ENCODE measurements at regions not wholly inside any gene's neighbourhood (a gene's known extent, or its start where the extent isn't known, plus 50 kb on each side); places are given as distances from the start of the nearest gene placed in this dataset.

DNA sequence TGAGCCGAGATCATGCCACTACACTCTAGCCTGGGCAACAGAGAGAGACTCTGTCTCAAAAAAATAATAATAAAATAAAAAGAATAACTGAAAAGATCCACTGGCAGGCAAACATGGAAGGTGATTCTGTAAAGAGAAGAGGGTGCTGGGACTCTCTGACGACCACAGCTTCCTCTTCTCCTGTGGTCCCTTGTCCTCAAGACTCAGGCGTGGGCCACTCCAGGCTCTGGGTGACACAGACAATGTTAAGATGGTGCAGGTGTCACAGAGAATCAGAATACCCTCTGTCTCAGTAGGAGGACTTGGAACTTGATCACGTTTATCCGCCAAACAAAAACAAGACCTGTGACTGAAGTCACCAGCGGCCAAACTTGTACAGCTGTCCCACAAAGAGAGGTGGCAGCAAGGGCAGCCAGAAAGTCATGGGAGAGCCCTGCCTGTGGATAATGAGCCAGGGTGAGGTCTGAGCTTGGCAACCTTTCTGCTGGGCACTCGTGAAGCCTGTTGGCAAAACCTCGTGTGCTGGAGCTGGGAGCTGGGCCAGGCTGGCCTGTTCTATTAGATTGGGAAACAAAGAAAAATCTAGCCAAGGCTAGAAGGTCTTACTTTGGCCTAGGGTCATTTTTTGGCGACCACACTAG lies 76.4 kb upstream of the ITGA6 start:
- DNase-seq (ENCODE audit: extremely low read depth, low read depth, low spot score): no peak

DNA sequence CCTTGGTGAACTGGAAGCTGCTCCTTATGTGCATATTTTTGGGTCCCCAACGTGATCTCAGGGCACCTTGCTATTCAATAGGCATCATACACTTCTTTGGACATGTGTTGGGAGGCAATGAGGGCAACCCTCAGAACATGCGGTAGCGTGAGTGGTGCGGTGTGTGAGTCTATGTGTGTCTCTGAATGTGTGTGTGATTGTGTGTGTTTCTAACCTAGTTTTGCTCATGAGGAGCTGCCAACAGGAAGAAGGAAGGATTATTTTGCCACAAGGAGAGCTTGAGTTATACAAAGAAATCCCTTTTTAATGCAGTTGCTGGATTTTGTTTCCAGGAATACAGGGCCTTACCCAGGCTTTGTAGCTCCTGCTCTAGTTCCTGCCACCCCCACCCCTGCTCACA lies 75.8 kb upstream of the ITGA6 start:
- no peak for DNase-seq (ENCODE audit: extremely low read depth, low read depth, low spot score)

DNA sequence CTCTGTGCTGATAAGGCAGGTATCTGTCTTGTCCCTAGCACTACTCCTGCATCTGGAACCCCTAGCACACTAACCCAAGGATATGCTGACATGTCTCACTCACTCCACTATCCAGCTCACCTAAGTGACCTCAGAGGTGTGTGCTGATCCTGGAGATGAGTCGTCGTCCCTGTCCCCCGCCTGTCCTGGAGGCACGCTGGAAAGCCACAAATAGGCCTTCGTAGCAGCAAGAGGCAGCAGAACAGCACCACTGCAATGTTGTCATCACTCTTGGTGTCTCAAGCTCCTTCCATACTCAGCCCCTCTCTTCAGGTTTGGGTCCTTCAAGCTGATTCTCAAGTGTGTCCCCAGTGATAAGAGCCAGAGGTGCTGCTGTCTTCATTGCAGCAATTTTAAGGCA lies 73.0 kb upstream of the ITGA6 start:
- DNase-seq (ENCODE audit: extremely low read depth, low read depth, low spot score): no peak

DNA sequence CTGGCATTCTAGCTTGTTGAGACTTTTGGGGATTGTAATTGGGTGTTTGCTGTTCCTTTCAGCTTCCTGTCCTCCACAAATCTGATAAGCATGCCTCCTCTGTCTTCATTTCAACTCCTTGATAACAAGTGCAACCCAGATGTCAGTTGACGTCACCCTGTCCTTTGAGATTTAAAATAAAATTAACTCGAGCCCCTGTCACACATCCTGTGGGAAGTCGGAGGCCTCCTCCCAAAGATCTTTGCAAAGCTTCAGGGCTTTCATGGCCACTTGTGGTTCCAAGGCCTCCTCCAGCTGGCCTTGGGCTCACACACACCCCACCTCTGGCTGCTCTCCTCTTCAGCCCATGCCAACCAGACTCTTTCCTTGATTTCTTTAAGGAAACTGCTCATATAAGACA lies 69.9 kb upstream of the ITGA6 start:
- no peak for DNase-seq (ENCODE audit: extremely low read depth, low read depth, low spot score)

DNA sequence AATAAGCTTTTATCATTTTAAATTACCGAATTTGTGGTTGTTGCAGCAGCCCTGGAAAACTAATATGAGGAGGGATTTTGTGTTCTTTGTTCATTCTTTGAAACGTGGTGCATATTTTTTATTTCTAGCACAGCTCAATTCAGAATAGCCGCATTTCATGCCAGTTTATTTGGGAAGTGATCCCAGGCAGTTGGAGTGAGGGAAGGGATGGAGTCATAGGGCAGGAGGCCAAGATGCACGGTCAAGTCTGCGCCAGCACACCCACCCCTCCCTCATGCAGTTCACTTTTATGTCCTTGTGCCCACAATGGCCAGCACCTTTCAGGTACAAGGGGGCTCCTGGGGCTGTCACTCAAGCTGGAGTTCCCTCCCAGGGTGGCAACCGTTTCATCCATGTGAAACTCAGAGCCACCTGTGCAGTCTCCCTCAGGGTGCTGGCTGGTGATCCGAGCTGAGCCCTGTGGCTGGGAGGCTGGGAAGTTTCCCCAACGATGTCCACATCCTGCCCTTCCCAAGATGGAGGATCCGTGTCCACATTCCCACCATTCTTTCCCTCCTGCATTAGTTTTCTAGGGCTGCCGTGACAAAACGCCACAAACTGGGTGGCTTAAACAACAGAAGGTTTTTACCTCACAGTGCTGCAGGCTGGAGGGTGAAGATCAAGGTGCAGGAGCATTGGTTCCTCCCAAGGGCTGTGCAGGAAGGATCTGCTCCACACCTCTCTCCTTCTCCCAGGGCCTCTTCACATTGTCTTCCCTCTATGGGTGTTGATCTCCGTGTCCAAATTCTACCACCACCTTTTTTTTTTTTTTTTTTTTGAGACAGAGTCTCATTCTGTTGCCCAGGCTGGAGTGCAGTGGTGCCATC lies 68.5 kb upstream of the ITGA6 start:
- DNase-seq (ENCODE audit: extremely low read depth, low read depth, low spot score): no peak

DNA sequence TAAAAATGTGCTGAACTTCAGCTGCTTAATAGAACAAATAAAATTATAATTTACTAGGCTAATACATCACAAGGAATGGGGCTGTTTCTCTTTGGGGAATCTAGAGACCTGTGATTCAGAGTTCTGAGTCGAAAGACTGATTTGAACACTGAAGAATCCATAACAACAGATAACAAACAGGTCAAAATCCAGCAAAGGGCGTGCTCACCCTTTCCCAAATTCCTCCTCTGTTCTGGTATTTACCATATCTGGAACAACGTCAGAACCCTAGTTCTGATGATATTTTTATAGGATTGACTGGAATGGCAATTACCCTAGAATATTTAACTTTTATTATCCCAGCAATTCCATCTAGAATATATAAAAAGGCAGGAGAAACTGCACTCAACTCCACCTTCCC lies 66.0 kb upstream of the ITGA6 start:
- DNase-seq (ENCODE audit: extremely low read depth, low read depth, low spot score): no peak

DNA sequence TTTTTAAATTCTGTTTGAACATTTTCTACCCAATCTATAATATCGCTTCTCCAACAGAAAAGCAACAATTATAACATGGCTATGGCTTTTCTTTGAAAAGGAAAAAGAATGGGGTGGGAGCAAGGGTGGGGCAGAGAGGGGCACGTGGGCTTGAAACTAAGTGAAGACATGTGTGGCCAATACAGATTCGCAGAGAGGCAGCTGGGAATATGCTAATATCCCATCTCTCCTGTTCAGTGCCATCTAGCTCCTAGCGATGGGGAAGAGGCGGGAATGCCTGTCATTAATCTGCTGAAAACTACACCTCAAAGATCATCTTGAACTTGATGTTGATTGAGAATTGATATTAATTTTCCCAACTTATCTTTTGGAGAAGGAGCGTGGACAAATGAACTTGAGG lies 65.5 kb upstream of the ITGA6 start:
- no peak for DNase-seq (ENCODE audit: extremely low read depth, low read depth, low spot score)

DNA sequence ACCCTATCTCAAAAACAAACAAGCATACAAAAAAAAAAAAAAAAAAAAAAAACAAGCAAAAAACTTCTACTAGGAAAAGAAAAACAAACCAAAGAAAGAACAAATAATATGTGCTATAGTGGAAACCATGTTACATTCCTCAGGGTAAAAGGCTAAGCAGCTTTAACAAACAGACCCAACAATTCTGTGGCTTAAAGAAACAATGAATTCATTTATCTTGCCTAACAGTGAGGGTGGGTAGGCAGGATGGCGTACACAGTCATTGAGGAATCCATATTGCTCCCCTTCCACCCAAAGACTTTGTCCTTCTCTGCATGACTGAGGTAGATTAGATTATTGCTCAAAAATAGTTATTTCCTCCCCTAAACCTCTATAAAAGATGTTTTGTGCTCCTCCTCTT lies 63.1 kb upstream of the ITGA6 start:
- no peak for DNase-seq (ENCODE audit: extremely low read depth, low read depth, low spot score)

DNA sequence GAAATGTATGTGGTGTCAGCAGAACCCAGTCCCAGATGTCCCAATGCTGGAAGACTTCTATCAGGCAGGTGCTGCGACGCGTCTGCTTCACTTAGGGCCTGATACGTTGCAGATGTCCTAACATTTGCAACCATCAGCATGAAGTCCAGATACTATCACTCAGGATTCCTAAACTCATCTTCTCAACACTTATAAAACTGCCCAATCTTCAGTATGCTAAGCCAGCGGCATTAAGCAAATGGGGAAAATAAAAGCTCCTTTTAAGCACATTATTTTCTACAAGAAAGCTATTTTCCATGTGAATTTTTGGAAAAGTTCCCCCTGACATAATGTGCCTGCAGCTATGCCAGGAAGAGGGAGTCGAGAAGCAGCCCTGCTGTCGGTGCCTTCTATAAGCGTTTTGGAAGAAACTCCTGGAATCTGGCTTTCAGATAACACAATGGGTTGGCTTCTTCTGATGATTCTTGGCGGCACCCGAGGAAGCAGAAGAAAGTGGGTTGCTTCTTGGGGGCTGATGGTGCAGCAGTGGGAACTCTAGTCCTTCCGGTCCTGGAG lies 60.7 kb upstream of the ITGA6 start:
- no peak for DNase-seq (ENCODE audit: extremely low read depth, low read depth, low spot score)

DNA sequence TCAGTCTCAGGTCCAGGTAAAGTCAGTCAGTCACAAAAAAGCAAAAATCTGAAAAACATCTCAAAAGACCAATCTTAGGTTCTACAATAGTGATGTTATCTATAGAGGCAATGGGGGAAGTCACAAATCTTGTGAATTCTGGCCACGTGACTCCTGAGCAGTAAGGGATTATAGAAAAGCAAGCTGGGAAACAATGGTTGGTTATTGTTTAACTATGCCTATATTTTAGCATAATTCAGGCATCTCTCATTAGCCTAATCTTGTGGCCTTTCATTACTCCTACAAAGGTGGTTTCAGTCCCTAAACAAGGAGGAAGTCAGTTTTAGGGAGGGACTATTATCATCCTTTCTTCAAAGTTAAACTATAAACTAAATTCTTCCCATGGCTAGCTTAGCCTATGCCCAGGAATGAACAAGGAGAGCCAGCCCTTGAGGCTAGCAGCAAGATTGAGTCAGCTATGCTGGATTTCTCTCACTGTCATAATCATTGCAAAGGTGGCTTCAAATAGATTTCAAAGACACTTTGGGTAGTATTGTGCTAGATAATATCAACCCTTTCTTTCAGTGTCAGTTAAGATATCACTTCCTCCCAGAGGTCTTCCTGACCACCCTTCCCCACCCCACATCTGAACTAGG lies 56.4 kb upstream of the ITGA6 start:
- no peak for DNase-seq (ENCODE audit: extremely low read depth, low read depth, low spot score)

DNA sequence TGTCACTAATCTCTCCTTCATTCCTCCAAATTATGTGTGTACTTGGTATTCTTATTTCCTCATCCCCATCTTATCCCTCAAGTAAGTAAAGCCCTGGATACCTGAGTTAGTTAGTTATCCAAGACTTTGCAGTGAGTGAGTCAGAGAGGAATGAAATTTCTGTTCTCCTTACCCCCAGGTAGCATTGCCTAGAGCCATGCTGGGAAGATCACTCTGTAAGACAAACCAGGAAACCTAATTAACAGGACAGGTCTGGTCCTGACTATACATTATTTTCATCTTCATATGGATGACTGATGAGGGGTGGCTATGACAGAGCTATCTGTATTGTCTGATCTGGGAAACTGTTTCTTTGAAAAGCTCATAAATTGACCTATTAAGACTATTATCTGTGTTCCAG lies 55.0 kb upstream of the ITGA6 start:
- DNase-seq (ENCODE audit: extremely low read depth, low read depth, low spot score): no peak

DNA sequence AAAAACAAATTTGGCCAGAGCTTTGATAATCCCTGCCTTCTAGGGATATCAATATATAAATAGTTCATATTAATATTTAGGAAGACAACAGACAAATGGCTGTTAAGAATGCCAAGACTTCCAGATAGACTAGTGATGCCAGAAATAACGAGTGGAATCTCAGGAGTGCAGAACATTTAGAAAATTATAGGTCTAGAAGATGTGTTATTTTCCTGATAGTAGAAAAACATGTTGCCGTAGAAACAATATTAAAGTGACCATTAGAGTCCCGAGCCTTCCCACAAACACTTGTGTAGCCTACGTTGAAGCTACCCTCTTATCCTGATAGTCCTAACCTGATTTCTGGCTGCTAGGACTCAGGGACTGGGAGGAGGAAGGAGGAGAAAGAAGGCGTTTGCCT lies 54.3 kb upstream of the ITGA6 start:
- no peak for DNase-seq (ENCODE audit: extremely low read depth, low read depth, low spot score)

DNA sequence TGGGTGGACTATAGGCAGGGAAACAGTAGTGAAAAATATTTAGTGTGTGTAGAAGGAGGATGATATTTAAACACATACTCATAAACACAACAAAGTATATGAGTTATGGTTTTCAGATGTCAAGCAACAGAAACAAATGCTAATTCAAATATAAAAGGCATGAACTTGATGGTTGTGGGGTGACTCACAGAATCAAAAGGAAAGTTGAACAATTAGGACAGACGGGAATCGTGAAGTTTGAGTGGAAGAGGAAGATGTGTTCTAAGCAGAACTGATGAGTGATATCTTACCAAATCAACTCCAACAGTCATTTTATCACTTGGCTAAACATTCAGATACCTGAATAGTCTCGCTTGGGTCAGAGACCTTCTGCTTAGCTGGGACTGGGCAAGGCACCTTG lies 53.6 kb upstream of the ITGA6 start:
- no peak for DNase-seq (ENCODE audit: extremely low read depth, low read depth, low spot score)

DNA sequence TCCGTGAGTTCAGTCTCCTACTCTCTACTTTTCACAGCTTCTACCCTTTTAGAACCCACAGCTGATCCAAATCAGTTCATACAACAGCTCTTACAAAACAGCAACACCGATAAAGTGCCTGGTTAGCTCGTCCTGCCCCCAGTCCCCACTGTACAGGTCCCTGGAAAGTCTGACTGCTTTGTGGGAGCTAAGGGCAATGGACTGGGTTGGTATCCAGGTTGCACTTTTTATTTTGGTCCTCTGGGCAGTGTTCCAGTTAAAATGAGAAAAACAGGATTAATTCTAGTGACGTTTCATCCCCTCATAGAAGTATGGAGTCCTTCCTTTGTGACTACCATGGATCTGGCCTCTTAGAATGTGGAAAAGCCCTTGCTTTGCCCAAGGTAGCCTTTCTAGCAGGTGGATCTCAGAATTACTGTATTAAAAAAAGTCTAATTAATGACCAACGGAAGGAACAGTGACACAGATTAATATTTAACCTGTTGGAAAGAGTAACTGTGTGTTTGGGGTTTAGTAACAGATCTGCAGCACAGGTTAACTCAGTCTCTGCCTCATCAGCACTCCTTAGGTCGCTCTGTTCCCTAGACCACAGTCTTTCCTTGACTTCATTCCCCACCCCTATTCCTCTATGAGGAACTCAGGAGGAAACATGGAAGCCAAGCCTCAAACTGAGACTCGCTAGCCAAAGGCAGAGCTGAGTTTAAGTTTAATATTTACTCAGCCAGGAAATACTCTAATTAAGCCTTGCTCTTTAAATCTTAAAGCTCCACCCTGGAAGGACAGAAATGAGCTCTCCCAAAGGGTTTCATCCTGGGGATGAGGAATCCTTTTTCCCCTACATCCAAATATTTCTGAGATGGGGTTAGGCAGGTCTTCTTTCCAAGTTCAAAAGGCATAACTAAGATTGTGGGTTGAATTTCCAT lies 52.8 kb upstream of the ITGA6 start:
- no peak for DNase-seq (ENCODE audit: extremely low read depth, low read depth, low spot score)

DNA sequence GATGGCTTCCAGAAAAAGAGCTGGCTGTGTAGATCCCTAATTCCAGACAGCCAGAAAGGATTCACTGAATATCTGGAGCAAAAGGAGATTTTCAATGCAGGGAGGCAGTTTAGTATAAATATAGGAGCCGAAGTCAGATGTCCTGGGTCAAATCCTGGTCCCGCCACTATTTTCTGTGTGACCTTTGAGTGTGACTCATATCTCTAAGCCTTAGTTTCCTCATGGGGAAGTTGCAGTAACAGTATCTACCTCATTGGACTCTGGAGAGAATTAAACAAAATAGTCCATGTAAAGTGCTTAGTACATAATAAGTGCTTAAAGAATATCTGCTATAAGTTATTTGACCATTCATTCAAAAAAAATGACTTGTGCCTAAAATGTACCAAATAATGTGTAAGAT lies 52.1 kb upstream of the ITGA6 start:
- no peak for DNase-seq (ENCODE audit: extremely low read depth, low read depth, low spot score)

DNA sequence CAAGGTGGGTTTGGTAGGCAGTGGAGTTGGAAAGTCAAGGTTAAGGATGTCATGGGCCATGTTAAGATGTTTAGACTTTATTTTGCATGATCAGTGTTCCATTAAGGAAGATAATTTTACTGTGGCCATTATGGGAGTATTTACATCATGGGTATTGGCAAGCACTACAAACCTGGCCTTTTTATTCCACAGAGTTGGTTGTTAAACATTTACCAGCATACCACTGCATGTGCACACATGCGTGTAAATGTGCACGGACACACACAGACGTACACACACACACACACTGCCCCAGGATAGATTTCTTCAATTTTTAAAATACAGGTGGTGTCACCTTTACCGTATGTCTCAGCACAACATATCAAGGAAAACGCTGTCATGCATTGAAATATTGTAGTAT lies 51.4 kb upstream of the ITGA6 start:
- no peak for DNase-seq (ENCODE audit: extremely low read depth, low read depth, low spot score)

DNA sequence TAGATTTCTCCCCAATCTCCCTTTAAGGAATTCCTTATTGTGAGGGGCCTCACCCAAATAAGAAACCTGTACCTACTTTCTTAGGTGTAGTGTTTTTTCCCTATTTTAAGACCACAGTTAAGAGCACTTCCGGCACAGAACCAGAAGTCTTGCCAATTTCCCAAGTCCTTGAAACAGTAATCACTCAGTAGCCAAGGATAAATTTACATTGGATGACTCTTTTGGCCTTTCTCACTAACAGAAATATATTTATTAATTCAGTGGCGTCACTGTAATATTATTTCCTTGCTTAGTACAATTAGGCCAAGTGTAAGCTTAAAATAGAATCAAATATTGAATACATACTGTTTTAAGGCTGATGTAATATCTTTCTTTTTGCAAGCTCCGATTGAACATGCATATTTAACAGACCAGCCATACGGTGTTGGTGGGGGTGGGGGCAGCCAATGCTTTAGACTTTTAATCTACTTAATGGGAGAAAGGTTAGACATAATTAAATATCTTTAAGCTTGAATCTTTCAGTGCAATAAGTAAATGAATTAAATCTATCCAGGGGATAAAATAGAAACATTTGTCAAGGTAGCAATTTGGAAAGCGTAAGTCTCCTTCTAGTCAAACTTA lies 50.8 kb upstream of the ITGA6 start:
- DNase-seq (ENCODE audit: extremely low read depth, low read depth, low spot score): no peak

DNA sequence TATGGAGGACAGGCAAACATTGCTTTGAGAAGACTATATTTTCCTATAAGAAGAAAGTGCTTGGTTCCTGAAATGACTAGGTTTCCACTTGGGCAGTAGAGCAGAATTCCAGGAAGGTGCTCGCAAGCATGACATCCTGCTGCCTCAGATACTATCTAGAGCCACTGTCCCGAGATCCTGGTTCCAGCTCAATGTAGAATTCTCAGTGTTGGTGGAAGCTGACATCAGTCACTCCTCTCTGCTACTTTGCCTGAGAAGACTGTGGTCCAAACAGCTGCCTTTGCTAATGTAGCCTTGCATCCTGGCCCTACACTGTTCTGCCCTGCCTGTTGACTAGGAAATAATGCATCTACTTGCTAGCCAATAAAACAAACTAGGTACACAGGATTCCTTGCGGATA lies 50.0 kb upstream of the ITGA6 start:
- DNase-seq (ENCODE audit: extremely low read depth, low read depth, low spot score): no peak
